GM19351 (cell line): ENCODE measurements at regions not wholly inside any gene's neighbourhood (a gene's known extent, or its start where the extent isn't known, plus 50 kb on each side); places are given as distances from the start of the nearest gene placed in this dataset.

Source experiments
- ATAC-seq: cut with Tn5 transposase; IDR thresholded peaks from one replicate; pipeline ENCODE4 v1.9.1; 2021; ENCODE audit warnings: mild to moderate bottlenecking, moderate library complexity; ENCODE audit not compliant: unreplicated experiment

- no peak for ATAC-seq
Measured at GRCh38 chr20:56988446-56988845, 278.0 kb downstream of the BMP7 start.

DNA sequence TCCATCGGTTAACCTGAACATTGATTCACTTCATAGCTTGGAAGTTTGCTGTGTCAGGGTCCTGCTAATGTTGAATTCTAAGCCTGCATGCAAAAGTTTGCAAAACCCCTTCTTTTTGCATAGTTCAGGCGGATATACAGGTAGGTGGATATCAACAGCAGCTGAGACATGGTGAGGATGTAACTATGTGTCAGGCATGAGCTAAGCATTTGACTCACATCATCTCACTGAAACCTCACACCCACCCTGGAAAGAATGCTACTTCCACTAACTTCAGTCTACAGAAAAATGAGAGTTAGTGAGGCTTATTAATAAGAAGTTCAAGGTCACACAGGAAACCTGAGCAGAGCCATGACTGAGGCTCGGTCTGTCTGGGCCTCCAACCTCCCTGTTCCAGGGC lies 276.9 kb downstream of the BMP7 start:
- ATAC-seq: no peak

GRCh38 chr20:56993020-56993559 lies 273.4 kb downstream of the BMP7 start:
- ATAC-seq: no peak

DNA sequence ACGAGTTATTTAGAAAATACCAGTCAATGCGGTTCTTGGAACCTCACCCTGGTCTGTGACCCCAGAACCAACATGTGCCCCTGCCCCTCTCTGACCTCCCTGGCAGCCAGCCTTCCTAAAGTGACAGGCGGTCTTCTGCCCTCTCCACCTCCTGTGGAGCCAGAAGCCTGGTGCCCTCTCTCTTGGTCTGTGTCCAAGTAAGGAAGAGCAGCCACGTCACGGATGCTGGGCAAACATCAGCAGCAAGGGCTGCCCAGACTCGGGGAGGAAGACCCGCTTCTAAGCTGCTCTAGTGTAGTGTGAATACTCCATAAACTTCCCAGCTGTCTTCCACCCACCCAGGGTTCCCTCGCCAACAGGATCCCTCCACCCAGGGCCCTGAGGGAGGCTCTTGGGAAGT lies 272.4 kb downstream of the BMP7 start:
- ATAC-seq: no peak

- no peak for ATAC-seq
Measured at GRCh38 chr20:56995149-56995548, 271.3 kb downstream of the BMP7 start.

GRCh38 chr20:56995635-56996075 lies 270.8 kb downstream of the BMP7 start:
- no peak for ATAC-seq

DNA sequence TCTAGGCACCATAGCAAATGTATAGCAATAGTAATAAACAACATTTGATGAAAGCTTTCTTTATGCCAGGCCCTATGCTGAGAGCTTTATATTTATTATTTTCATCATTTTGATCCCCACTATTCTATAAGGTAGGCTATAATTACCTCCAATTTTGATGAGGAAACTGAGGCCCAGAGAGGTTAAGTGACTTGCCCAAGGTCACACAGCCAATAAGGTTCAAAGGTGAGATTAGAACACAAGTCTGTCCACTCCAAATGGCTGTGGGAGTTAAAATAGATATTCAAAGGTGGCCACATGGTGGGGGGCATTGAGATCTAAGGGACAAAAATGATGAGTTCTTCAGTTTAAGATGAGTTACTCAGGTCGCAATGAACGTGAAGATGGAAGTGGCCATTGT lies 269.9 kb downstream of the BMP7 start:
- ATAC-seq: no peak

DNA sequence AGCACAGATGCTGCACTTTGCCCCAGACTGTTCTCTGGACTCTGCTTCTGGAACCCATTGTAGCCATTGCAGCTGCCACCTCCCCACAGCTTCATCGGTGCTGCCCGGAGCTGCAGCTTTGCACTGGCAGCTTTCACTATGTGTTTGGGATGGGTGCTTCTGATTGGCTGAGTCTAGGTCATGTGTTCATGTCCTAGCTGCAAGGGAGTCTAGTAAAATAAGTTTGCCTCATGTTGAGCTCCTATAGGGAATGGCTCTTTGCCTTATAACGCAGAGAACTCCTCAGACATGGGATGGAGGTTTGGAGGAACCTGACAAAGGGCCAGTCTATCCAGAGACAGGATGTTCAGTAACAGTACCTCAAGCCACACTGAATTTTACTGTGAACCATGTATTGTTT lies 268.0 kb downstream of the BMP7 start:
- no peak for ATAC-seq

DNA sequence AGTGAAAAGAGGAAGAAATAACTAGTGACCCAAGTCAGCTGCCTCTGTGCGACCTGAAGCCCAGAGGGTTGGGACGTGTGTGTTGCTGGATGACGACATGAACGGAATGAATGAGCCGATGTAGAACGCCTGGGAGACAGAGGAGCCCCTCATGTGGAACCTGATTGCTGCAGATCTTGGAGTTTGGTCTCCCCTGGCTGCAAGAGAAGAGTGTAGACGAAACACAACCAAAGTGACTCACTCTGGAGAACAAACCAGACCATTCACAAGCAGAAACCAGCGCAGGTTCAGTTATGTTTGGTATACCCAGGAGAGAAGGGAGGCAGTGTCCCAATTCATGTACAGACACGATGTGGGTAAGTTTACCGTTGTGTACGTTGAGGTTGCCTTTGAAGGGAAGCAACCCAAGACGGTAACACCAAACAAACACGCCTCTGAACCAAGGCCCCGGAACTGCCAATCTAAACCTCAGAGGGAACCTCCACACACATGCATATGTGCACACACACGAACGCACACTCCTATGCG lies 265.9 kb downstream of the BMP7 start:
- no peak for ATAC-seq

DNA sequence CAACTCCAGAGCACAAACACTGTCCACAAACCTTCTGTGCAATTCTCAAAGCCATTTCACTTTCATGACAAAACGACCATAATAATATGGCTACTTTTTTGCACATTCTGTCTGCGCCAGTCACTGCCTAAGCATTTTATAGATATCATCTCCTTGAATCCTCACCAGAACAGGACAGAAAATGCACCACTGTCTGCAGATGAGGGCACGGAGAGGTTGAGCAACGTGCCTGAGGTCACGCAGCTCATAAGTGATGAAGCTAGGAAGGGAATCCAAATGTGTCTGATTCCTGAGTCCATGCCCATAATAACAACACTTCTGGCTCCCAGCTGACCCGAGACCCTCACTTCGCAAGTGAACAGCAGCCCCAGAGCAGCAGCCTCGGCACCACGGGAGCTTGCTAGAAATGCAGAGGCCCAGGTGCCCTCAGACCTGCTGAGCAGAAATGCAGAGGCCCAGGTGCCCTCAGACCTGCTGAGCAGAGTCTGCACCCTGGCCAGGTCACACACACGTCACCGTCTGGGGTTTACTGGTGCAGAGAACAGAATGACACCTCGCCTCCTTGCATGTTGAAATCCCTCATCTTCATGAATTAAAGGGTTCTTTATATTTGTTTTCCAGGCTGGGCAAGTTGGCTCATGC lies 265.2 kb downstream of the BMP7 start:
- ATAC-seq: no peak

GRCh38 chr20:57002066-57002570 lies 264.3 kb downstream of the BMP7 start:
- ATAC-seq: no peak

DNA sequence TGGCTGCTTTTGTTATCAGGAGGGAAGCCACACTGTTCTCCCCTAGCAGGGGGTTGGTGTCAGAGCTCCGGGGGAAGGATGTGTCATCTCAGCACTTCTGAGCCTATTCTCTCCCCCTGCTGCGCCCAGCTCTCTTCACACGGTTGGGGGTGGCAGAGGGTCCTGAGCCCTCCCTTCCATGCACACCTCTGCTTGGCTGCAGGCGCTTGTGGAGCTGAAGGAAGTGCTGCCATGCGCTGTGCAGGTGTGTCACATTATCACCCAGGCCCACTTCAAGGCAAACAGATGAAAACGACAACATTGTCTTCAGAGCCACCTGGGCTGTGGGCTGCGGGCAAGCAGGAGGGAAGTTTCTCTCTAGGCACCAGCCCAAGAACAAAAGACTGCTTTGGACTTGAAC lies 263.4 kb downstream of the BMP7 start:
- no peak for ATAC-seq

DNA sequence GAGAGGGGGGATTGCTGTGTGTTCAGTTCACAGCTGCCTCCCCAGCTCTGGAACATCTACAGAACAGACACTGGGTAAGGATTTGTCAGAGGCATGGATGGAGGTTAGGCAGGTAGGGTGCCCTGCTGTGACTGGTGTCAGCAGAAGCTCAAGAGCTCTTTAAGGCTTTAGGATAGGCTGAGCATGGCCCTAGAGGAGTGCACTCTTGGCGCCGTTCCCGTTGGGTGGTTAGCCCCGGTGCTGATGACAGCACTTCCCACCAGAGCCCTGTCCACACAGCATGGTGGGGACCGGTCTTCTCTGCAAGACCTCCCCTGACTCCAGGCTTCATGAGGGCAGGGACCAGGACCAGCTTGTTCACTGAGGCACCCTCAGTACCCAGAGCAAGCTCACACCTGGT lies 262.0 kb downstream of the BMP7 start:
- no peak for ATAC-seq

DNA sequence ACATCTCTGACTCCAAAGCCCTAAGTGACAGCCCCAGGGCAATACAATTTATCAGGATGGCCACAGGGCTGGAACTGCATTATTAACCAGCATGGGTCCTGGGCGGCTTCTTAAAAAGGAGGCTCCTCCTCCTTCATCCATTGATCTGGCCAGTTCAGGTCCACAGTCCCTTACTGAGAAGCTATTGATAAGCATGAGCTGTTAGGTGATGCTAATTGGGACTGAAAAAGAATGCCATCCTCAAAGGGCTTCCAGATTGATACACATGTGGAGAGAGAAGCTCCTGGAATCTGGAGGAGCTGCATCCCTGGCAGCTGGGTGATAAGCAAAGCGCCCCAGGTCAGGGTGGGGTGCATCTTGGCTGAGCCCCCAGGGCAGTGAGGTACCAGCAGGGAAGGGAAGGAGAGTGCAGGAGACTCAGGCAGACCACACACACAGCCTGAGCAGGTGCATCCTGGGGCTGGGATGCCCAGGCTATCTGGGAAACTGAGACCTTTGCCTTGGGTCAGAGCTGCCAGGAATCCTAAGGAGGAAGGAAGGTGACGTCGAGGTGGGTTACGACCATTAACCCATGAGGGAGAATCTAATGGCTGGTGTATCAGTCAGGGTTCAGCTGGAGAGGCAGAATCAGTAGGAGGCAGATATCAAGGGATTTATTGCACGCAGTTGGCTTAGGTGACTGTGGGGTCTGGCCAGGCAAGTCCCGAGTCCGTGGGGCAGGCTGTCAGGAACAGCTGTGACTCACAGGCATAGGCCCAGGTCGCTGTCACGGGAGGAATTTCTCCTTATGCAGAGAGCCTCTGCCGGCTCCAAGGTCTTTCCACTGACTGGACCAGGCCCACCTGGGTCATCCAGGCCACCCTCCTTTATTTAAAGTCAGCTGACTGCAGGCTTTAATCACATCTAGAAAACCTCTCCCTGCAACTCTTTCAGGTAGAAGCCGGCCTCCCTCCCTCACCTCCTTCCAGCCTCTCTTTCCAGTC lies 261.2 kb downstream of the BMP7 start:
- ATAC-seq: no peak

DNA sequence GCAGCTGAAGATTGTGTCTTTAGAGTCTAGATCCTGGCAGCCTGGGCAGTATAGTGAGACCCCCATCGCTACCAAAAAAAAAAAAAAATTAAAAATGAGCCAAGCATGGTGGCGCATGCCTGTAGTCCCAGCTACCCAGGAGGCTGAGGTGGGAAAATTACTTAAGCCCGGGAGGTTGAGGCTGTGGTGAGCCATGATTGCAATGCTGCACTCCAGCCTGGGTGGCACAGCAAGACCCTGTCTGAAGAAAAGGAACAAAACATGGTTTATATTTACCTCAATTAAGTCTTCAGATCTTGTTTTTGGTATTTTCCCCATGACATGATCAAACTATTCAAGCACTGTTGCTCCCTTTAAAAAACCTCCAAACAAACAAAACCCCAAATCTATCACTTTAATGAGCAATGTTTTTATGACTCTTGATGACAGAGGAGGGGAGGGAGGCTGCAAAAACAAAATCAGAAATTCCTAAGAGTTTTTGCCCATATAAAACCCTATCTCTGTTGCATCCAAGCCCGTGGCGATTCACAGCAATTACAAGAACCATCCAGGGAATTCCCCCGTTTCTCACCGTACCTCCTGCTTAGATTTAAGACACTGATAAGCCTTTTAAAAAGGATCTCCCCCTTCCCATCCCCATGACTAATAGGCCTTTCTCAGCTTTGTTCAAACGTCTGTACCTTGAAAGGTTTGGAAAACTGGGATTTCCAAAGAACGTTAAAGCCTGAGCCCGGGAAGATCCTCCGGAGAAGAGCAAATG lies 259.9 kb downstream of the BMP7 start:
- ATAC-seq: no peak

- no peak for ATAC-seq
Measured at GRCh38 chr20:57007171-57007540, 259.3 kb downstream of the BMP7 start.

DNA sequence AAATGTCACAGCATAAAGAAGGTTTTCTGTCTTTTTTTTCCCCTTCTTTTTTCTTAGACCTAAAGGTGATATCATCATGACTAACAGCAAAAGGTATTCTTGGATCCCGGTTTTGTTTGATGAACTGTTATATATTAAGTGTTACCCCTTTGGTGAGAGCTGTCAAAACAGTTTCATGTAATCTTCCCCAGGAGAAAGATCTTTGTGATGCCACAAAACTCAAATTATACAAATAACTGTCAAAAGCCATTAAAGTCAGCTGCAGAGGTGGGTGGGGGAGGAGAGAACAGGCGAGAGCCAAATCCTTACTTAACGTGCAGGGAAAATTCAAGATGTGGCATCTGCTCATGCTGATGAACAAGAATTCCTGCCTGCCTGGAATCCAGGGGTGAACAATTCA lies 258.2 kb downstream of the BMP7 start:
- no peak for ATAC-seq

GRCh38 chr20:57009355-57009754 lies 257.1 kb downstream of the BMP7 start:
- ATAC-seq: no peak

GRCh38 chr20:57009775-57010174 lies 256.7 kb downstream of the BMP7 start:
- ATAC-seq: no peak

DNA sequence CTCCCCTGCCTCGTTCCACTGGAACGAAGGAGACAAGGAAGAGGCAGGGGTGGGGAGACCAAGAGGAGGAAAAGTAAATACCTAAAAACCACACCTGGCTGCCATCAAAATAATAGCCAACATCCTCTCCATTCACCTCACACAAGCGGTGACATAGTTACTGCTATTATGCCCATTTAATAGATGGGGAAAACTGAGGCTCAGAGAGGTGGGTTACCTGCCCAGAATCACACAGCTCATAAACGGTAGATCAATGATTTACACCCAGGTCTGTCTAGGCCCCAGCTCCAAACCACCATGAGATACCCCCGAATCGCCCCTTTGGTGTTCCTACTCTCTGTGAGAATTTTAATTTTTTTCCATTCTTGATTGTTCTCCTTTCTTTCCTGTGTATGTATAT lies 253.8 kb downstream of the BMP7 start:
- ATAC-seq: no peak

- no peak for ATAC-seq
Measured at GRCh38 chr20:57013217-57013616, 253.2 kb downstream of the BMP7 start.
